GM12878 (cell line): ENCODE measurements at regions not wholly inside any gene's neighbourhood (a gene's known extent, or its start where the extent isn't known, plus 50 kb on each side); places are given as distances from the start of the nearest gene placed in this dataset.
A peak's percentile ranks its signal among the peaks of the same experiment; 100 is the strongest.
"Not testable (repeated sequence)": the region's sequence is repeated elsewhere in the genome, so short reads cannot be mapped to it uniquely, and the experiment has no call there.

Source experiments
- ATAC-seq: fragments of 200-7000 bp; cut with Tn5 transposase; 3 replicates; pipeline ENCODE4 v1.9.1; 2020; ENCODE audit warnings: mild to moderate bottlenecking, moderate library complexity
- BruUV-seq: library from RNA; stranded (reverse); fragments of 400-500 nt; replicated peaks from 2 replicates; lab custom pipeline; 2021; lab: Mats Ljungman, UMichigan
- CTCF ChIA-PET: fragments of 300-600 bp; sonication (Branson Sonifier 250); formaldehyde crosslinking; extraction: SDS; loops from one replicate; lab custom pipeline; 2021; ENCODE audit warnings: inconsistent platforms; lab: Yijun Ruan, JAX
- POLR2A ChIA-PET: fragments of 350-600 bp; formaldehyde crosslinking; extraction: SDS; loops from one replicate; lab custom pipeline; 2021; ENCODE audit warnings: inconsistent platforms; lab: Charles Lee
- RAD21 ChIA-PET: fragments of 300-600 bp; sonication (Branson Sonifier 250); formaldehyde crosslinking; loops from one replicate; lab custom pipeline; 2023; ENCODE audit warnings: antibody characterized with exemption; ENCODE audit not compliant: unreplicated experiment; lab: Charles Lee
- SMC1A ChIA-PET: fragments of 300-600 bp; sonication (Branson Sonifier 250); formaldehyde crosslinking; loops from one replicate; lab custom pipeline; 2023; ENCODE audit not compliant: unreplicated experiment, uncharacterized antibody; lab: Charles Lee
- DNase-seq: peaks from one replicate; pipeline ENCODE4 v3.0.0-alpha.2; 2011; ENCODE audit warnings: low read depth, low spot score
- FAIRE-seq: peaks from 3 replicates; lab custom pipeline; 2011; peaks lifted over from hg19 to GRCh38; lab: Jason Lieb, UNC
- H2AFZ ChIP-seq: 2 replicates; pipeline ENCODE4 v1.6.0; 2011; ENCODE audit warnings: low read depth, low read length, control low read depth; ENCODE audit not compliant: control insufficient read depth
- H3K27ac ChIP-seq: 2 replicates; pipeline ENCODE4 v1.5.1; 2011; ENCODE audit warnings: control low read depth; ENCODE audit not compliant: control insufficient read depth, insufficient read depth
- H3K27me3 ChIP-seq, 2 experiments: replicated peaks in 1 of 2; 2 replicates each; pipeline versions ENCODE4 v1.6.0 to v1.6.1; 2011; ENCODE audit warnings: low read length in 1 of 2; ENCODE audit not compliant: control insufficient read depth in 2 of 2, insufficient read depth in 2 of 2
- H3K36me3 ChIP-seq, 2 experiments: 2 replicates each; pipeline ENCODE4 v1.5.1; 2011; ENCODE audit warnings: low read length in 1 of 2; ENCODE audit not compliant: control insufficient read depth in 2 of 2, insufficient read depth in 2 of 2
- H3K4me1 ChIP-seq: 2 replicates; pipeline ENCODE4 v1.6.1; 2011; ENCODE audit warnings: mild to moderate bottlenecking, low read length, moderate library complexity, mixed read lengths; ENCODE audit not compliant: control insufficient read depth, insufficient read depth
- H3K4me2 ChIP-seq: 2 replicates; pipeline ENCODE4 v1.6.0; 2011; ENCODE audit warnings: control low read depth; ENCODE audit not compliant: control insufficient read depth, insufficient read depth
- H3K4me3 ChIP-seq: fragments of 200-600 bp; sonication (generic); 2 replicates; pipeline ENCODE4 v1.5.1; 2016
- H3K79me2 ChIP-seq: 2 replicates; pipeline ENCODE4 v1.6.0; 2011; ENCODE audit warnings: low read length; ENCODE audit not compliant: control insufficient read depth, insufficient read depth
- H3K9ac ChIP-seq: 2 replicates; pipeline ENCODE4 v1.8.0; 2011; ENCODE audit warnings: low read length, control low read depth, mixed read lengths; ENCODE audit not compliant: control insufficient read depth, insufficient read depth
- H3K9me3 ChIP-seq: replicated peaks from 3 replicates; pipeline ENCODE4 v1.5.1; 2011; ENCODE audit warnings: mild to moderate bottlenecking, low read length; ENCODE audit not compliant: control insufficient read depth, insufficient read depth
- H4K20me1 ChIP-seq: 2 replicates; pipeline ENCODE4 v1.6.0; 2011; ENCODE audit not compliant: control insufficient read depth, insufficient read depth
- ATF7 ChIP-seq: fragments of 450-650 bp; IDR thresholded peaks from 2 replicates; pipeline ENCODE4 v1.6.1; 2016; ENCODE audit warnings: low read depth, mild to moderate bottlenecking
- HCFC1 ChIP-seq: fragments of 150-350 bp; IDR thresholded peaks from 2 replicates; pipeline ENCODE4 v1.6.1; 2014; ENCODE audit warnings: low read length
- WGBS: methylation state at CpG from one replicate; pipeline ENCODE4 v1.1.6; 2016; ENCODE audit warnings: low lambda C conversion rate; ENCODE audit not compliant: insufficient replicate concordance, insufficient coverage; ENCODE audit errors: missing lambda C conversion rate; 5-methylcytosine and 5-hydroxymethylcytosine counted together
- in situ Hi-C: fragments of 300-500 bp; cut with MboI; formaldehyde crosslinking; loops from 9 replicates; pipeline ENCODE4 v1.14.3; 2018; ENCODE audit warnings: mixed read lengths
- intact Hi-C: fragments of 100-400 bp; cut with micrococcal nuclease; formaldehyde crosslinking; loops from one replicate; pipeline ENCODE4 v1.14.2; 2022; ENCODE audit not compliant: unreplicated experiment

GRCh38 chr2:186181625-186182024, 304.4 kb upstream of the ZC3H15 start:
- ChIA-PET SMC1A (no interaction called here), CTCF (no interaction called here), POLR2A (no interaction called here), RAD21 (no interaction called here)
- Histone ChIP-seq H2AFZ (no peak overlapping the region), H3K4me1 (no peaks in the 10 kb centered on the region), H3K9ac (no peak overlapping the region), H3K79me2 (no peaks in the 10 kb centered on the region), H3K27ac (no peak overlapping the region), H3K4me2 (no peak overlapping the region), H3K36me3 (no peaks in the 10 kb centered on the region), H4K20me1 (no peaks in the 10 kb centered on the region), H3K4me3 (no peak overlapping the region), H3K27me3 (no peaks in the 10 kb centered on the region), H3K9me3 (no peaks in the 10 kb centered on the region)
- no peak for DNase-seq
- intact Hi-C loops: no loop called here
- no TSS peak for BruUV-seq
- 0% methylated on average over 1 of the region's 1 CpG for WGBS
- ATAC-seq: no peak
- TF ChIP-seq HCFC1: no peak
- 0 out of 2 replicates have a peak, but pooled peaks have one; percentile 24 for TF ChIP-seq ATF7
- in situ Hi-C loops: no loop called here
- FAIRE-seq: no peak

- ChIA-PET SMC1A (interaction anchor here (1.6 kb wide), 1 partner anchor 12 kb away, joined by 3 read pairs; no protein-coding TSS in a partner anchor), RAD21 (interaction anchor here (0.5 kb wide), 1 partner anchor 89 kb away, joined by 3 read pairs; no protein-coding TSS in a partner anchor), POLR2A (interaction anchor here (0.7 kb wide), 1 partner anchor 15 kb away, joined by 4 read pairs; no protein-coding TSS in a partner anchor)
- H3K79me2 ChIP-seq, FAIRE-seq, H3K36me3 ChIP-seq, BruUV-seq, CTCF ChIA-PET, in situ Hi-C loops, H3K9me3 ChIP-seq, H4K20me1 ChIP-seq, H3K27me3 ChIP-seq, H2AFZ ChIP-seq, intact Hi-C loops, DNase-seq, H3K9ac ChIP-seq, ATAC-seq, H3K4me1 ChIP-seq, H3K27ac ChIP-seq, H3K4me3 ChIP-seq, H3K4me2 ChIP-seq: not testable (repeated sequence)
- WGBS: 80% methylated on average over 10 of the region's 10 CpGs
These were observed 303.7 kb upstream of the ZC3H15 start for GRCh38 chr2:186182366-186182765.
